ENCODE measurements at regions not wholly inside any gene's neighbourhood (a gene's known extent, or its start where the extent isn't known, plus 50 kb on each side); places are given as distances from the start of the nearest gene placed in this dataset.

- peak; percentile 49 for DNase-seq (ENCODE audit: low spot score)
These were observed 308.4 kb downstream of the NDUFA10 start for GRCh38 chr2:239716536-239717318.

- no peak for DNase-seq (ENCODE audit: low spot score)
These were observed 309.1 kb downstream of the NDUFA10 start for GRCh38 chr2:239716009-239716408.

- peak; percentile 40 for DNase-seq (ENCODE audit: low spot score)
These were observed 309.5 kb downstream of the NDUFA10 start for GRCh38 chr2:239715606-239716005.

- peak; percentile 37 for DNase-seq (ENCODE audit: low spot score)
These were observed 309.9 kb downstream of the NDUFA10 start for GRCh38 chr2:239715202-239715601.

GRCh38 chr2:239714116-239714515 is 311.0 kb downstream of the NDUFA10 start:
- peak; percentile 1 for DNase-seq (ENCODE audit: low spot score)

- no peak for DNase-seq (ENCODE audit: low spot score)
These were observed 311.9 kb upstream of the HDAC4 start for GRCh38 chr2:239712755-239713154.

GRCh38 chr2:239711911-239712570 is 311.2 kb upstream of the HDAC4 start:
- peak; percentile 18 for DNase-seq (ENCODE audit: low spot score)

- DNase-seq (ENCODE audit: low spot score) = peak; percentile 28
These were observed 310.4 kb upstream of the HDAC4 start for GRCh38 chr2:239710953-239711861.

- peak; percentile 41 for DNase-seq (ENCODE audit: low spot score)
These were observed 305.5 kb upstream of the HDAC4 start for GRCh38 chr2:239706367-239706766.

GRCh38 chr2:239704737-239705136 is 303.9 kb upstream of the HDAC4 start:
- DNase-seq (ENCODE audit: low spot score) = peak; percentile 9

GRCh38 chr2:239703834-239704233 is 303.0 kb upstream of the HDAC4 start:
- peak; percentile 9 for DNase-seq (ENCODE audit: low spot score)

- peak; percentile 10 for DNase-seq (ENCODE audit: low spot score)
These were observed 300.0 kb upstream of the HDAC4 start for GRCh38 chr2:239700686-239701345.

GRCh38 chr2:239697399-239698164 is 296.8 kb upstream of the HDAC4 start:
- DNase-seq (ENCODE audit: low spot score) = no peak

- DNase-seq (ENCODE audit: low spot score) = no peak
These were observed 295.9 kb upstream of the HDAC4 start for GRCh38 chr2:239696559-239697207.

GRCh38 chr2:239695728-239696240 is 295.0 kb upstream of the HDAC4 start:
- no peak for DNase-seq (ENCODE audit: low spot score)

- DNase-seq (ENCODE audit: low spot score) = no peak
These were observed 294.4 kb upstream of the HDAC4 start for GRCh38 chr2:239695106-239695727.

GRCh38 chr2:239694487-239694886 is 293.7 kb upstream of the HDAC4 start:
- DNase-seq (ENCODE audit: low spot score) = no peak

- no peak for DNase-seq (ENCODE audit: low spot score)
These were observed 293.1 kb upstream of the HDAC4 start for GRCh38 chr2:239693761-239694415.

- DNase-seq (ENCODE audit: low spot score) = no peak
These were observed 292.5 kb upstream of the HDAC4 start for GRCh38 chr2:239693330-239693729.

Data from ureter (tissue), 1 donor.